ENCODE measurements at regions not wholly inside any gene's neighbourhood (a gene's known extent, or its start where the extent isn't known, plus 50 kb on each side); places are given as distances from the start of the nearest gene placed in this dataset.

- no peaks in the 10 kb centered on the region for H3K27me3 Mint-ChIP-seq (ENCODE audit: low read depth)
- H3K9me3 Mint-ChIP-seq: peaks cover 19% of the 10 kb centered on the region
- TF ChIP-seq CTCF (IDR thresholded peaks at IDR 0.05; ENCODE audit: unreplicated experiment): no peak
- H3K4me1 Mint-ChIP-seq: peaks cover 17% of the 10 kb centered on the region
- no peak overlapping the region for H3K27ac Mint-ChIP-seq
- H3K36me3 Mint-ChIP-seq: peaks cover 9% of the 10 kb centered on the region
- no peak overlapping the region for H3K4me3 Mint-ChIP-seq
- no peak for DNase-seq (ENCODE audit: low spot score in 2 of 2, unreplicated experiment in 2 of 2)
Observed at GRCh38 chr22:27258616-27259172, 542.9 kb downstream of the MN1 start.

DNA sequence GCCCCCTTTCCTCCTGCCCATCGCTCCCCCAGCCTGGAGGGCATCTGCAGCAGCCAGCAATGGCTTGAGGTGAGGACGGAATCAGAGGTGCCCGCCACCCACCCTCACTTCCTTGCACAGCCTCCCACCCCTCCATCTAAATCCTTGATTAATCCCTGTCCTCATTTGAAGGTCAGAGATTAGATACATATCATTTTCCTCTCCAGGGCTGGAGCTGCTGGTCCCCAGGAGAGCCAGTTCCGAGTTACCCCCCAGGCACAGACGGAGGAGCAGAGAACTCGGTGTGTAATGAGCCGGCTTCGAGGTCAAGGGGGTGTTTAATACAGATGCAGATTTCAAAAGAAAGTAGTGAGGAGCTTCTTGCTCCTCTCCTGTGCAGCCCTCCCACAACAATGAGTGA lies 542.1 kb downstream of the MN1 start:
- no peak overlapping the region for H3K4me3 Mint-ChIP-seq
- no peak for TF ChIP-seq CTCF (IDR thresholded peaks at IDR 0.05; ENCODE audit: unreplicated experiment)
- peaks cover 6% of the 10 kb centered on the region for H3K36me3 Mint-ChIP-seq
- H3K9me3 Mint-ChIP-seq: peaks cover 16% of the 10 kb centered on the region
- DNase-seq (ENCODE audit: low spot score in 2 of 2, unreplicated experiment in 2 of 2): no peak
- peaks cover 17% of the 10 kb centered on the region for H3K4me1 Mint-ChIP-seq
- H3K27me3 Mint-ChIP-seq (ENCODE audit: low read depth): no peaks in the 10 kb centered on the region
- peak overlapping the region; percentile 39 for H3K27ac Mint-ChIP-seq

DNA sequence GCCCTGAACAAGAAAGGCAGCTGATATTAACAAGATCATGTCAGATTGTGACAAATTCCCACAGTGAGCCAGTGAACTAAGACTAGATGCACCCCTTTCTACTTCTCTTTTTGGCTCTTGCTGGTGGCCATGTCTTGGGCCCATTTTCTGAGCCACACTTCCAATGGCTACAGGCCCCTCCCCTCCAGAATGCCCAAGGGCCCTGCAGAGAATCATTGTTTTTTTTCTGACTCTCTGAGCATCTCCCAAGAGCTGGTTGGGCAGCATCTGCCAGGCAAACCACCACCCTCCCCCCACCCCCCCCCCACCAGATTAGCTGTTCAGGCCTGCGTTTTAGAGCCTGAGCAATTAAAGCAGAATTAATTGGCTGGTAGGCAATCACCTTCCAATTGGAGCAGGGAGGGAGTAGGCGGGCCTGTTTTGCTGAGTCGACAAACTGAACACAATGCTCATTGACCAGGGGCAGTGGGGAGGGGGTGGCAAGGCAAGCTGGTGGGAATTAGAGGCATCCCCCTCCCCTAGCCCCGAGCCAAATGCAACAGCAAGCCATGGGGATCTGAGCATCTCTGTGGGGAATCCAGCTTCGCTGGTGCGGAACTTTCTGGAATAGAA lies 541.4 kb downstream of the MN1 start:
- TF ChIP-seq CTCF (IDR thresholded peaks at IDR 0.05; ENCODE audit: unreplicated experiment): no peak
- Mint-ChIP-seq H3K27ac (no peak overlapping the region), H3K9me3 (peaks cover 16% of the 10 kb centered on the region), H3K27me3 (ENCODE audit: low read depth) (no peaks in the 10 kb centered on the region), H3K4me3 (no peak overlapping the region), H3K4me1 (peaks cover 17% of the 10 kb centered on the region), H3K36me3 (peaks cover 6% of the 10 kb centered on the region)
- no peak for DNase-seq (ENCODE audit: low spot score in 2 of 2, unreplicated experiment in 2 of 2)

- no peak for TF ChIP-seq CTCF (IDR thresholded peaks at IDR 0.05; ENCODE audit: unreplicated experiment)
- Mint-ChIP-seq H3K36me3 (no peaks in the 10 kb centered on the region), H3K4me3 (no peak overlapping the region), H3K27ac (no peak overlapping the region), H3K9me3 (peaks cover 4% of the 10 kb centered on the region), H3K4me1 (peaks cover 20% of the 10 kb centered on the region), H3K27me3 (ENCODE audit: low read depth) (no peaks in the 10 kb centered on the region)
- DNase-seq (ENCODE audit: low spot score in 2 of 2, unreplicated experiment in 2 of 2): no peak
Observed at GRCh38 chr22:27262361-27262760, 539.2 kb downstream of the MN1 start.

- H3K4me3 Mint-ChIP-seq: no peak overlapping the region
- H3K4me1 Mint-ChIP-seq: peaks cover 18% of the 10 kb centered on the region
- H3K27me3 Mint-ChIP-seq (ENCODE audit: low read depth): no peaks in the 10 kb centered on the region
- H3K36me3 Mint-ChIP-seq: no peaks in the 10 kb centered on the region
- no peak for DNase-seq (ENCODE audit: low spot score in 2 of 2, unreplicated experiment in 2 of 2)
- TF ChIP-seq CTCF (IDR thresholded peaks at IDR 0.05; ENCODE audit: unreplicated experiment): no peak
- peaks cover 4% of the 10 kb centered on the region for H3K9me3 Mint-ChIP-seq
- H3K27ac Mint-ChIP-seq: no peak overlapping the region
Observed at GRCh38 chr22:27264184-27264583, 537.4 kb downstream of the MN1 start.
